ENCODE measurements at regions not wholly inside any gene's neighbourhood (a gene's known extent, or its start where the extent isn't known, plus 50 kb on each side); places are given as distances from the start of the nearest gene placed in this dataset.

- Histone ChIP-seq H3K9me3 (ENCODE audit: low read depth) (no peaks in the 10 kb centered on the region), H3K36me3 (no peaks in the 10 kb centered on the region), H3K4me1 (ENCODE audit: low read depth) (no peaks in the 10 kb centered on the region), H3K4me3 (no peak overlapping the region), H3K27ac (no peak overlapping the region), H3K27me3 (no peaks in the 10 kb centered on the region)
- TF ChIP-seq, protein P1, sequence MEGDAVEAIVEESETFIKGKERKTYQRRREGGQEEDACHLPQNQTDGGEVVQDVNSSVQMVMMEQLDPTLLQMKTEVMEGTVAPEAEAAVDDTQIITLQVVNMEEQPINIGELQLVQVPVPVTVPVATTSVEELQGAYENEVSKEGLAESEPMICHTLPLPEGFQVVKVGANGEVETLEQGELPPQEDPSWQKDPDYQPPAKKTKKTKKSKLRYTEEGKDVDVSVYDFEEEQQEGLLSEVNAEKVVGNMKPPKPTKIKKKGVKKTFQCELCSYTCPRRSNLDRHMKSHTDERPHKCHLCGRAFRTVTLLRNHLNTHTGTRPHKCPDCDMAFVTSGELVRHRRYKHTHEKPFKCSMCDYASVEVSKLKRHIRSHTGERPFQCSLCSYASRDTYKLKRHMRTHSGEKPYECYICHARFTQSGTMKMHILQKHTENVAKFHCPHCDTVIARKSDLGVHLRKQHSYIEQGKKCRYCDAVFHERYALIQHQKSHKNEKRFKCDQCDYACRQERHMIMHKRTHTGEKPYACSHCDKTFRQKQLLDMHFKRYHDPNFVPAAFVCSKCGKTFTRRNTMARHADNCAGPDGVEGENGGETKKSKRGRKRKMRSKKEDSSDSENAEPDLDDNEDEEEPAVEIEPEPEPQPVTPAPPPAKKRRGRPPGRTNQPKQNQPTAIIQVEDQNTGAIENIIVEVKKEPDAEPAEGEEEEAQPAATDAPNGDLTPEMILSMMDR (IDR thresholded peaks at IDR 0.05; ENCODE audit: low read depth, low read length) = no peak
- DNase-seq (ENCODE audit: low read depth in 1 of 2, low spot score in 1 of 2) = no peak
These were observed 214.9 kb downstream of the GPAM start for GRCh38 chr10:111968647-111969046.

DNA sequence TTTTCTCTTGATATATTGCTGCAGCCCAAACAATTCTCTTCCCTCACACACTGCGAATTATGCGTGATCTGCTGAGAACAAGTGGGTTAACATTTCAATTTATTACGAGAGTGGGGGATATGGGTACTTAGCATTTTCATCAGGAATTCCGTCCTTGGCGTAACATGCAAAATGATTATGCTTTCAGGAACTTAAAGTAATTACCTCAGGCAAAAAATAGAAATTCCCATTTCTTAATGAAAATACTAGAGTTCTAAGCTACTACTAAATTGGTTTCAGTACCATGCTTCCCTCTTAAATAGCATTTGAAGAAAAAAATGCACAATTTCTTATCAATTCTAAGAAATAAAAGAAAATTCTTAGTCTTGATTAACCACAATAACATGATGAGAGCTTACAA lies 213.5 kb downstream of the GPAM start:
- no peak overlapping the region for H3K4me3 ChIP-seq
- DNase-seq (ENCODE audit: low read depth in 1 of 2, low spot score in 1 of 2) = no peak
- H3K27ac ChIP-seq = no peak overlapping the region
- TF ChIP-seq, protein P1 (IDR thresholded peaks at IDR 0.05; ENCODE audit: low read depth, low read length) = no peak
- no peaks in the 10 kb centered on the region for H3K27me3 ChIP-seq
- H3K4me1 ChIP-seq (ENCODE audit: low read depth) = no peaks in the 10 kb centered on the region
- no peaks in the 10 kb centered on the region for H3K36me3 ChIP-seq
- H3K9me3 ChIP-seq (ENCODE audit: low read depth) = no peaks in the 10 kb centered on the region

DNA sequence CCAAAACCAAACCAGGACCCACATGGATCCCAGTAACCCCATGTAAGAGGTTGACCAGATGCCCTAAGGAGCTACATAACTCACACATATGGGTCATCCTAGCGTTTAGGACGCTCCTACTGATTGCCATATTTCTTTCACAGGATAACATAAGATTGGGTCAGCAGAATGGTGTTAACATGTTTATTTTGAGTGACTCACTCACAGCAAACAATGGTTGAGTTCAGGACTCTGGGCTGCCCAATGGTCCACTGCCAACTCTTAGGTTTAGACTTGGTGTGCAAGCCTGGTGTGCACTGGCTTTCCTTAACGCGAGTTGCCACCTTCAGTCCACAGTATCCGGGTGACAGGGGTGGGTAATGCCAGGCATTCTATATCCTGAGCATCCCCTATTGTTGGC lies 211.5 kb downstream of the GPAM start:
- no peak for DNase-seq (ENCODE audit: low read depth in 1 of 2, low spot score in 1 of 2)
- Histone ChIP-seq H3K9me3 (ENCODE audit: low read depth) (no peaks in the 10 kb centered on the region), H3K27me3 (no peaks in the 10 kb centered on the region), H3K36me3 (no peaks in the 10 kb centered on the region), H3K27ac (no peak overlapping the region), H3K4me3 (no peak overlapping the region), H3K4me1 (ENCODE audit: low read depth) (no peaks in the 10 kb centered on the region)
- TF ChIP-seq, protein P1 (IDR thresholded peaks at IDR 0.05; ENCODE audit: low read depth, low read length) = no peak

DNA sequence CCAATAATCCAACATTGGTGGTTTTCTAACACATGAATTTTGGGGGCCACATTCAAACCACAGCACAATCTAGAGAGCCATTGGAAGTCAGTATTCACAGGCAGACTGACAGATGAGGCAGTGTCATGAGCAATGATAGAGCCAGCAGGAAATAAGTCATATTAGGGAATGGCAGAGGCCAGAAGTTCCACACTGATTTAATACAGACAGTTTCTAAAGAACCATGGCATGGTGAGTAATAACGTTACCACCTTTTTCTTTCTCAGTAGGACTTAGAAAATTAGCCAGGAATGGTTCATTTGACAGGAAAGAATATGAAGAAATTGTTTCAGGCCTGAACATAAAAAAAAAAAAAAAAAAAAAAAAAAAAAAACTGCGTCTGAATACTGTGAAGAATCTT lies 210.3 kb downstream of the GPAM start:
- Histone ChIP-seq H3K9me3 (ENCODE audit: low read depth) (no peaks in the 10 kb centered on the region), H3K27me3 (no peaks in the 10 kb centered on the region), H3K4me1 (ENCODE audit: low read depth) (no peaks in the 10 kb centered on the region), H3K36me3 (no peaks in the 10 kb centered on the region), H3K27ac (no peak overlapping the region), H3K4me3 (no peak overlapping the region)
- TF ChIP-seq, protein P1 (IDR thresholded peaks at IDR 0.05; ENCODE audit: low read depth, low read length) = no peak
- DNase-seq (ENCODE audit: low read depth in 1 of 2, low spot score in 1 of 2) = no peak

DNA sequence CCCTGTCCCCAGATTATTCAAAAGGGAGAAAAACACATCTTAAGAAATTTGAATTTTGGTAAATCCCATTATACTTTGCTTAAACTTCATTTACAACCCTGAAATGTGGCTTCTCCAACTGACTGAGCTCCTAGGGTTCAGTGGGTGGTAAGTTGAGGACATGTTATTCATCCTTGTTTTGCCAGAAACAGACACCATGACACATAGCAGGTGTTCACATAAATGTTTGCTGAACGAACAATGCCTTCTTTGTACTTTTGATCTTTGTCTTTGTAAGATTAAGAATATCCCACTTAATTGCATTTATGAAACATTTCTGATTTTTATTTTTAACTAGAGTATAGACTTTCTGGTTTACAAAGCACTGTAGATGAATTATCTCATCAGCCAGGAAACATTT lies 209.7 kb downstream of the GPAM start:
- TF ChIP-seq, protein P1 (IDR thresholded peaks at IDR 0.05; ENCODE audit: low read depth, low read length) = no peak
- no peak overlapping the region for H3K4me3 ChIP-seq

GRCh38 chr10:111974325-111974724 lies 209.2 kb downstream of the GPAM start:
- Histone ChIP-seq H3K4me1 (ENCODE audit: low read depth) (no peaks in the 10 kb centered on the region), H3K36me3 (no peaks in the 10 kb centered on the region), H3K4me3 (no peak overlapping the region), H3K27ac (no peak overlapping the region), H3K27me3 (no peaks in the 10 kb centered on the region), H3K9me3 (ENCODE audit: low read depth) (no peaks in the 10 kb centered on the region)
- DNase-seq (ENCODE audit: low read depth in 1 of 2, low spot score in 1 of 2) = no peak
- TF ChIP-seq, protein P1 (IDR thresholded peaks at IDR 0.05; ENCODE audit: low read depth, low read length) = no peak

More for the DNA sequence above, 209.7 kb downstream of the GPAM start:
- Histone ChIP-seq H3K4me1 (ENCODE audit: low read depth) (no peaks in the 10 kb centered on the region), H3K36me3 (no peaks in the 10 kb centered on the region), H3K27me3 (no peaks in the 10 kb centered on the region), H3K9me3 (ENCODE audit: low read depth) (no peaks in the 10 kb centered on the region), H3K27ac (no peak overlapping the region)
- DNase-seq (ENCODE audit: low read depth in 1 of 2, low spot score in 1 of 2) = no peak

Measured in cardiac muscle cell (in vitro differentiated cells and primary cell).